SK-N-SH (cell line): ENCODE measurements at regions not wholly inside any gene's neighbourhood (a gene's known extent, or its start where the extent isn't known, plus 50 kb on each side); places are given as distances from the start of the nearest gene placed in this dataset.

Experiments
- CTCF ChIA-PET: fragments of 300-600, 350-600 bp; formaldehyde crosslinking; extraction: SDS; loops from one replicate; lab custom pipeline; 2021; lab: Yijun Ruan, JAX
- POLR2A ChIA-PET: fragments of 350-600 bp; sonication (Branson Sonifier 250); formaldehyde crosslinking; extraction: SDS; loops from one replicate; lab custom pipeline; 2020; ENCODE audit warnings: antibody characterized with exemption, inconsistent platforms; lab: Yijun Ruan, JAX
- DNase-seq: peaks from one replicate; pipeline ENCODE4 v3.0.0; 2012
- H2AFZ ChIP-seq: fragments of 200-600 bp; sonication (generic); 2 replicates; pipeline ENCODE4 v1.8.1; 2016; ENCODE audit warnings: antibody characterized with exemption, mild to moderate bottlenecking, low read depth
- H3F3A ChIP-seq: fragments of 200-600 bp; sonication (generic); replicated peaks from 2 replicates; pipeline ENCODE3; 2016; ENCODE audit warnings: antibody characterized with exemption, mild to moderate bottlenecking; ENCODE audit not compliant: insufficient read depth
- H3K27ac ChIP-seq, 2 experiments: fragments of 200-500 bp in 1 of 2; fragments of 200-600 bp in 1 of 2; sonication (Bioruptor generic) in 1 of 2; sonication (generic), shearing (Covaris generic) in 1 of 2; 2 replicates each; pipeline versions ENCODE4 v1.5.1 to v1.6.1; 2014 to 2016; ENCODE audit warnings: low read depth in 2 of 2, inconsistent platforms in 1 of 2, low read length in 1 of 2, mild to moderate bottlenecking in 1 of 2, mixed read lengths in 1 of 2
- H3K27me3 ChIP-seq: fragments of 200-600 bp; sonication (generic), shearing (Covaris generic); 2 replicates; pipeline ENCODE4 v1.6.1; 2016; ENCODE audit warnings: mixed run types; ENCODE audit not compliant: insufficient read depth
- H3K36me3 ChIP-seq, 2 experiments: fragments of 200-500 bp in 1 of 2; fragments of 200-600 bp in 1 of 2; sonication (Bioruptor generic) in 1 of 2; sonication (generic) in 1 of 2; replicated peaks in 1 of 2; 2 replicates each; pipeline versions ENCODE3 to v1.5.1; 2014 to 2016; ENCODE audit warnings: low read length in 1 of 2, mild to moderate bottlenecking in 1 of 2; ENCODE audit not compliant: insufficient read depth in 2 of 2, control insufficient read depth in 1 of 2
- H3K4me1 ChIP-seq, 2 experiments: fragments of 200-500 bp in 1 of 2; fragments of 200-600 bp in 1 of 2; sonication (Bioruptor generic) in 1 of 2; sonication (generic), shearing (Covaris generic) in 1 of 2; 2 replicates each; pipeline versions ENCODE4 v1.5.1 to v1.6.1; 2014 to 2016; ENCODE audit warnings: low read depth in 1 of 2, low read length in 1 of 2, mixed run types in 1 of 2; ENCODE audit not compliant: insufficient read depth in 2 of 2, control insufficient read depth in 1 of 2
- H3K4me2 ChIP-seq: fragments of 200-600 bp; sonication (generic), shearing (Covaris generic); 2 replicates; pipeline ENCODE4 v1.6.1; 2017; ENCODE audit warnings: mixed run types
- H3K4me3 ChIP-seq, 2 experiments: fragments of 200-500 bp in 1 of 2; fragments of 200-600 bp in 1 of 2; sonication (Bioruptor generic) in 1 of 2; sonication (generic), shearing (Covaris generic) in 1 of 2; 2 replicates each; pipeline versions ENCODE4 v1.5.1 to v1.8.1; 2014 to 2016; ENCODE audit warnings: low read depth in 2 of 2, inconsistent platforms in 1 of 2, low read length in 1 of 2, mild to moderate bottlenecking in 1 of 2, mixed read lengths in 1 of 2, moderate library complexity in 1 of 2
- H3K79me2 ChIP-seq: fragments of 200-600 bp; sonication (generic); 2 replicates; pipeline ENCODE4 v1.8.1; 2017; ENCODE audit warnings: mild to moderate bottlenecking; ENCODE audit not compliant: insufficient read depth
- H3K9ac ChIP-seq: fragments of 200-600 bp; sonication (generic); 2 replicates; pipeline ENCODE4 v1.6.1; 2017; ENCODE audit warnings: mixed run types
- H3K9me2 ChIP-seq: fragments of 200-600 bp; sonication (generic); 2 replicates; pipeline ENCODE4 v1.6.1; 2017; ENCODE audit warnings: mixed run types
- H3K9me3 ChIP-seq: fragments of 200-600 bp; sonication (generic); 2 replicates; pipeline ENCODE4 v1.6.1; 2017; ENCODE audit warnings: mixed run types, mild to moderate bottlenecking, moderate library complexity
- H4K20me1 ChIP-seq: fragments of 200-600 bp; sonication (generic); 2 replicates; pipeline ENCODE4 v1.6.1; 2017; ENCODE audit warnings: mild to moderate bottlenecking, mixed run types; ENCODE audit not compliant: insufficient read depth
- CHD2 ChIP-seq: fragments of 150-350 bp; IDR thresholded peaks from 2 replicates; pipeline ENCODE4 v1.6.1; 2018; ENCODE audit warnings: low read length; ENCODE audit not compliant: partially characterized antibody
- EP300 ChIP-seq, 2 experiments: IDR thresholded peaks; 2 replicates each; pipeline versions ENCODE4 v1.4.0 to v1.6.1; 2012; ENCODE audit warnings: borderline replicate concordance in 1 of 2, low read depth in 1 of 2, low read length in 1 of 2
- FOSL2 ChIP-seq: IDR thresholded peaks from 2 replicates; pipeline ENCODE4 v1.4.0; 2012; ENCODE audit warnings: low read depth, mild to moderate bottlenecking, moderate library complexity, borderline replicate concordance
- FOXJ3 ChIP-seq: sonication (generic); formaldehyde crosslinking; IDR thresholded peaks from 2 replicates; pipeline ENCODE4 v1.5.1; 2020; ENCODE audit warnings: mild to moderate bottlenecking, missing genetic modification reagents
- FOXM1 ChIP-seq: IDR thresholded peaks from 2 replicates; pipeline ENCODE4 v1.4.0; 2012; ENCODE audit warnings: low read depth, mild to moderate bottlenecking
- GATA2 ChIP-seq: sonication (generic); formaldehyde crosslinking; IDR thresholded peaks from 2 replicates; pipeline ENCODE4 v1.5.0; 2020; ENCODE audit warnings: mild to moderate bottlenecking, missing genetic modification reagents
- NFIC ChIP-seq: IDR thresholded peaks from 2 replicates; pipeline ENCODE4 v1.4.0; 2012; ENCODE audit warnings: borderline replicate concordance
- RAD21 ChIP-seq: IDR thresholded peaks from 2 replicates; pipeline ENCODE4 v1.6.1; 2012; ENCODE audit warnings: mild to moderate bottlenecking, low read length
- RCOR1 ChIP-seq: fragments of 150-350 bp; IDR thresholded peaks from 2 replicates; pipeline ENCODE4 v1.6.1; 2017; ENCODE audit warnings: antibody characterized with exemption, low read length
- RFX5 ChIP-seq: IDR thresholded peaks from 2 replicates; pipeline ENCODE4 v1.6.1; 2012; ENCODE audit warnings: mild to moderate bottlenecking, improper control_type of control experiment, low read length
- SIN3A ChIP-seq: IDR thresholded peaks from 2 replicates; pipeline ENCODE4 v1.6.1; 2012; ENCODE audit warnings: low read depth, mild to moderate bottlenecking, low read length, moderate library complexity, borderline replicate concordance
- TEAD4 ChIP-seq: IDR thresholded peaks from 2 replicates; pipeline ENCODE4 v1.4.0; 2012; ENCODE audit warnings: mild to moderate bottlenecking, borderline replicate concordance; ENCODE audit not compliant: insufficient read depth
- WGBS: methylation state at CpG from one replicate; pipeline ENCODE4 v1.1.6; 2017; ENCODE audit warnings: low lambda C conversion rate; 5-methylcytosine and 5-hydroxymethylcytosine counted together
- TF ChIP-seq, protein P1 (sequence below): fragments of 150-350 bp; IDR thresholded peaks from 2 replicates; pipeline ENCODE4 v1.6.1; 2016; ENCODE audit warnings: mild to moderate bottlenecking, low read depth, low read length
- TF ChIP-seq, protein P2 (sequence below): IDR thresholded peaks from 2 replicates; pipeline ENCODE4 v1.4.0; 2012; ENCODE audit warnings: low read depth, borderline replicate concordance
- TF ChIP-seq, protein P3 (sequence below): fragments of 200-600 bp; sonication (generic); IDR thresholded peaks from 2 replicates; pipeline ENCODE4 v1.6.1; 2017; ENCODE audit warnings: antibody characterized with exemption, mild to moderate bottlenecking, moderate library complexity
- TF ChIP-seq, protein P4 (sequence below): IDR thresholded peaks from 2 replicates; pipeline ENCODE4 v1.4.0; 2012; ENCODE audit warnings: low read depth, borderline replicate concordance

DNA sequence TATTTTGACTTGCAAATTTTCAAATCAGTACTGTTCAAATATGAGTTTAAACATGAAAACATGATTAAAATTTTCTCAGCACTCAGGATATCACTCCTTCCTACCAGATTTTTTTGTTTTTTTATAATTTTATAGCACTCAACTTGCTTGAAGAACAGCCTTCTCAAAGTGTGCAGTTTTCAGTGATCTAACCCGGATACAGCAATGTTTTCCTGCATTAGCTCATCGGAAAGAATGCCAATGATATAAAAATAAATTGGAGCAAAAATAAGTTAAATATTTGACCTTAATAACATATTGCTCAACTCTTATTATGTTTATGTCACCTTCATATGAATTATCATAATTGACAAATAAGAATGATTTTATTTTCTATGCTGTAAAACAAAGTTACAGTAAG is 766.8 kb downstream of the USP25 start:
- Histone ChIP-seq H4K20me1 (no peaks in the 10 kb centered on the region), H3K27me3 (no peaks in the 10 kb centered on the region), H3K27ac (no peak overlapping the region), H3K4me2 (no peak overlapping the region), H3K4me3 (no peak overlapping the region), H3K79me2 (no peaks in the 10 kb centered on the region), H3K9me3 (no peaks in the 10 kb centered on the region), H3K9ac (no peak overlapping the region), H2AFZ (no peak overlapping the region), H3F3A (no peaks in the 10 kb centered on the region), H3K9me2 (no peaks in the 10 kb centered on the region), H3K36me3 (no peaks in the 10 kb centered on the region), H3K4me1 (peaks cover 0 to 3% of the 10 kb centered on the region in 2 experiments; a peak in 2 of 4 replicates)
- 81% methylated on average over 2 of the region's 2 CpGs for WGBS
- TF ChIP-seq, protein P1, sequence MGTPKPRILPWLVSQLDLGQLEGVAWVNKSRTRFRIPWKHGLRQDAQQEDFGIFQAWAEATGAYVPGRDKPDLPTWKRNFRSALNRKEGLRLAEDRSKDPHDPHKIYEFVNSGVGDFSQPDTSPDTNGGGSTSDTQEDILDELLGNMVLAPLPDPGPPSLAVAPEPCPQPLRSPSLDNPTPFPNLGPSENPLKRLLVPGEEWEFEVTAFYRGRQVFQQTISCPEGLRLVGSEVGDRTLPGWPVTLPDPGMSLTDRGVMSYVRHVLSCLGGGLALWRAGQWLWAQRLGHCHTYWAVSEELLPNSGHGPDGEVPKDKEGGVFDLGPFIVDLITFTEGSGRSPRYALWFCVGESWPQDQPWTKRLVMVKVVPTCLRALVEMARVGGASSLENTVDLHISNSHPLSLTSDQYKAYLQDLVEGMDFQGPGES, result no peak
- TF ChIP-seq, protein P2, sequence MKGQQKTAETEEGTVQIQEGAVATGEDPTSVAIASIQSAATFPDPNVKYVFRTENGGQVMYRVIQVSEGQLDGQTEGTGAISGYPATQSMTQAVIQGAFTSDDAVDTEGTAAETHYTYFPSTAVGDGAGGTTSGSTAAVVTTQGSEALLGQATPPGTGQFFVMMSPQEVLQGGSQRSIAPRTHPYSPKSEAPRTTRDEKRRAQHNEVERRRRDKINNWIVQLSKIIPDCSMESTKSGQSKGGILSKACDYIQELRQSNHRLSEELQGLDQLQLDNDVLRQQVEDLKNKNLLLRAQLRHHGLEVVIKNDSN, result no peak
- TF ChIP-seq GATA2 (no peak), CHD2 (no peak), SIN3A (no peak), NFIC (no peak), TEAD4 (no peak), FOXM1 (no peak), FOXJ3 (no peak), EP300 (IDR thresholded peaks at IDR 0.05; ENCODE audit: borderline replicate concordance in 1 of 2, low read depth in 1 of 2, low read length in 1 of 2) (no peak), FOSL2 (no peak), RFX5 (no peak), RCOR1 (no peak), RAD21 (no peak)
- TF ChIP-seq, protein P3, sequence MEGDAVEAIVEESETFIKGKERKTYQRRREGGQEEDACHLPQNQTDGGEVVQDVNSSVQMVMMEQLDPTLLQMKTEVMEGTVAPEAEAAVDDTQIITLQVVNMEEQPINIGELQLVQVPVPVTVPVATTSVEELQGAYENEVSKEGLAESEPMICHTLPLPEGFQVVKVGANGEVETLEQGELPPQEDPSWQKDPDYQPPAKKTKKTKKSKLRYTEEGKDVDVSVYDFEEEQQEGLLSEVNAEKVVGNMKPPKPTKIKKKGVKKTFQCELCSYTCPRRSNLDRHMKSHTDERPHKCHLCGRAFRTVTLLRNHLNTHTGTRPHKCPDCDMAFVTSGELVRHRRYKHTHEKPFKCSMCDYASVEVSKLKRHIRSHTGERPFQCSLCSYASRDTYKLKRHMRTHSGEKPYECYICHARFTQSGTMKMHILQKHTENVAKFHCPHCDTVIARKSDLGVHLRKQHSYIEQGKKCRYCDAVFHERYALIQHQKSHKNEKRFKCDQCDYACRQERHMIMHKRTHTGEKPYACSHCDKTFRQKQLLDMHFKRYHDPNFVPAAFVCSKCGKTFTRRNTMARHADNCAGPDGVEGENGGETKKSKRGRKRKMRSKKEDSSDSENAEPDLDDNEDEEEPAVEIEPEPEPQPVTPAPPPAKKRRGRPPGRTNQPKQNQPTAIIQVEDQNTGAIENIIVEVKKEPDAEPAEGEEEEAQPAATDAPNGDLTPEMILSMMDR, result no peak
- TF ChIP-seq, protein P4, sequence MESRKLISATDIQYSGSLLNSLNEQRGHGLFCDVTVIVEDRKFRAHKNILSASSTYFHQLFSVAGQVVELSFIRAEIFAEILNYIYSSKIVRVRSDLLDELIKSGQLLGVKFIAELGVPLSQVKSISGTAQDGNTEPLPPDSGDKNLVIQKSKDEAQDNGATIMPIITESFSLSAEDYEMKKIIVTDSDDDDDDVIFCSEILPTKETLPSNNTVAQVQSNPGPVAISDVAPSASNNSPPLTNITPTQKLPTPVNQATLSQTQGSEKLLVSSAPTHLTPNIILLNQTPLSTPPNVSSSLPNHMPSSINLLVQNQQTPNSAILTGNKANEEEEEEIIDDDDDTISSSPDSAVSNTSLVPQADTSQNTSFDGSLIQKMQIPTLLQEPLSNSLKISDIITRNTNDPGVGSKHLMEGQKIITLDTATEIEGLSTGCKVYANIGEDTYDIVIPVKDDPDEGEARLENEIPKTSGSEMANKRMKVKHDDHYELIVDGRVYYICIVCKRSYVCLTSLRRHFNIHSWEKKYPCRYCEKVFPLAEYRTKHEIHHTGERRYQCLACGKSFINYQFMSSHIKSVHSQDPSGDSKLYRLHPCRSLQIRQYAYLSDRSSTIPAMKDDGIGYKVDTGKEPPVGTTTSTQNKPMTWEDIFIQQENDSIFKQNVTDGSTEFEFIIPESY, result no peak
- POLR2A ChIA-PET, result no interaction called here
- no peak for DNase-seq
- CTCF ChIA-PET, result no interaction called here
